GM12865 (cell line): ENCODE measurements at regions not wholly inside any gene's neighbourhood (a gene's known extent, or its start where the extent isn't known, plus 50 kb on each side); places are given as distances from the start of the nearest gene placed in this dataset.

ENCODE experiments used
- DNase-seq: peaks from one replicate; pipeline ENCODE4 v3.0.0; 2010; ENCODE audit warnings: low read depth
- H3K4me3 ChIP-seq: 2 replicates; pipeline ENCODE4 v1.5.1; 2011; ENCODE audit warnings: mild to moderate bottlenecking, low read depth, low read length, control low read depth
- TF ChIP-seq, protein P1 (sequence below): IDR thresholded peaks from 2 replicates; pipeline ENCODE4 v1.5.1; 2011; ENCODE audit warnings: low read length, control low read depth, low read depth, inconsistent platforms; ENCODE audit not compliant: insufficient read depth; ENCODE audit errors: missing control alignments

GRCh38 chr5:31007672-31008071 is 185.8 kb upstream of the CDH6 start:
- TF ChIP-seq, protein P1, sequence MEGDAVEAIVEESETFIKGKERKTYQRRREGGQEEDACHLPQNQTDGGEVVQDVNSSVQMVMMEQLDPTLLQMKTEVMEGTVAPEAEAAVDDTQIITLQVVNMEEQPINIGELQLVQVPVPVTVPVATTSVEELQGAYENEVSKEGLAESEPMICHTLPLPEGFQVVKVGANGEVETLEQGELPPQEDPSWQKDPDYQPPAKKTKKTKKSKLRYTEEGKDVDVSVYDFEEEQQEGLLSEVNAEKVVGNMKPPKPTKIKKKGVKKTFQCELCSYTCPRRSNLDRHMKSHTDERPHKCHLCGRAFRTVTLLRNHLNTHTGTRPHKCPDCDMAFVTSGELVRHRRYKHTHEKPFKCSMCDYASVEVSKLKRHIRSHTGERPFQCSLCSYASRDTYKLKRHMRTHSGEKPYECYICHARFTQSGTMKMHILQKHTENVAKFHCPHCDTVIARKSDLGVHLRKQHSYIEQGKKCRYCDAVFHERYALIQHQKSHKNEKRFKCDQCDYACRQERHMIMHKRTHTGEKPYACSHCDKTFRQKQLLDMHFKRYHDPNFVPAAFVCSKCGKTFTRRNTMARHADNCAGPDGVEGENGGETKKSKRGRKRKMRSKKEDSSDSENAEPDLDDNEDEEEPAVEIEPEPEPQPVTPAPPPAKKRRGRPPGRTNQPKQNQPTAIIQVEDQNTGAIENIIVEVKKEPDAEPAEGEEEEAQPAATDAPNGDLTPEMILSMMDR, result no peak
- H3K4me3 ChIP-seq, result no peak overlapping the region
- no peak for DNase-seq

DNA sequence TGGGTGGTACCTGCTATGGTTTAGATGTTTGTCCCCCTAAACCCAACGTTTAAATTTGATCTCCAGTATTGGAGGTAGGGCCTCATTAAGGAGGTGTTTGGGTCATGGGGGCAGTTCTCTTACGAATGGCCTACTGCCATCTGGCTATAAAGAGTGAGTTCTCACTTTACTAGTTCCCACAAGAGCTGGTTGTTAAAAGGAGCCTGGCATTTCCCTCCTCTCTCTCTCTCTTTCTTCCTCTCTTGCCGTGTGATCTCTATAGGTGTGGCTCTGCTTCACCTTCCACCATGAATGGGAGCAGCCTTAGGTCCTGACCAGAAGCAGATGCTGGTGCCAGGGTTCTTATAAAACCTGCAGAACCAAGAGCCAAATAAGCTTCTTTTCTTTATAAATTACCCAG is 193.2 kb upstream of the CDH6 start:
- DNase-seq, result no peak
- H3K4me3 ChIP-seq, result no peak overlapping the region
- TF ChIP-seq, protein P1, result no peak

DNA sequence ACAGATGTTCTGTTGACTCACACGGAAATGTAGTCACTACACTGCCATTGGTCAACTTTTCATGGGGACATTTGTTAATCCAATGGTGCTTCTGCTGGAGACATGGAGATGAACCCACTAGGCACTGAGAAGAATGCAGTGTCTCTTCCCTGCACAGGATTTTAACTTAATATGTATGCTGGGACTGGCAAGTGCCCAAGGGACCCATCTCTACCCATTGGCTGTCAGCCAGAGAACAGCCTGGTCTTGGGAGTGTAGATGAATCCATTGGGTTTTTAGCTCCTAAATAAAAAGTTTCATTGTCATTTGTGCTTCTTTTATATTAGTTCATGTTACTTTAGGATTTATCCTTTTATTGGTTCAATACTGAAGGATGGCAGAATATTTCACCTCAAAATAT is 195.8 kb upstream of the CDH6 start:
- DNase-seq, result no peak
- no peak overlapping the region for H3K4me3 ChIP-seq

GRCh38 chr5:30994902-30995301 is 198.6 kb upstream of the CDH6 start:
- TF ChIP-seq, protein P1, result no peak
- no peak for DNase-seq
- no peak overlapping the region for H3K4me3 ChIP-seq

More for the DNA sequence above, 195.8 kb upstream of the CDH6 start:
- TF ChIP-seq, protein P1, result no peak

DNA sequence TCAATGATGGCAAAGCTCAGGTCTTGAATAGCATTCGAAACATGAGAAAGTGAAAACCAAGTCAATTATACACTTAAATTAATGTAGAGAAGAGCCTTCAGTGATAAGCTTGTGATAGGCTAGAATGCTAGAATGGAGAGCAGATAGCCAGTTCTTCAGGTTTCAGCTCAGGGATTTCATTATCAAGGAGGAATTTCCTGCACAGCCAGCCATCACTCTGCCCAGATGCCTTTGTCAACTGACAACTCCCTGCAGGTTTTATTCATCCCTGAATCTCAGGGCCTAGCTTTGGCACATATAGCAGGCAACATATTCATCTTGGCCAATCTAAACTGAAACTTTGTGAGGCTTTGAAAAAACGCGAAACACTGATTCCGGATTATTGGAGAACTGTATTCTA is 199.3 kb upstream of the CDH6 start:
- no peak overlapping the region for H3K4me3 ChIP-seq
- no peak for DNase-seq
- TF ChIP-seq, protein P1, result no peak

DNA sequence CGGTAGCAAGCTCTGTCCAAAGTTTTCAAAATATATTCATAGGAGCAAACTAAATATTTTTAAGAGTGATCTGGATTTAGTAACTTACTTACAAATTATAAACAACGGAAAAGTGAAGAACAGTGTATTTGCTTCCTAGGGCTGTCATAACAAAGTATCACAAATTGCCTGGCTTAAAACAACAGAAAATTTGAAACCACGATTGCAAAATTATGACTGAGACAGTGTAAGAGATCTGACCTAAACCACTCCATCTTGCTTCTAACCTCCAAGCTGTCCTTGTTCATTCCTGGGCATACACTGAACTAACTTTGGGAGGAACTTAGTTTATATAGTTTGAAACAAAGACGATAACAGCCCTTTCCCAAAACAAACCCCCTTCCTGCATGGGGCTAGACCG is 202.0 kb upstream of the CDH6 start:
- H3K4me3 ChIP-seq, result no peak overlapping the region
- TF ChIP-seq, protein P1, result no peak
- DNase-seq, result no peak

DNA sequence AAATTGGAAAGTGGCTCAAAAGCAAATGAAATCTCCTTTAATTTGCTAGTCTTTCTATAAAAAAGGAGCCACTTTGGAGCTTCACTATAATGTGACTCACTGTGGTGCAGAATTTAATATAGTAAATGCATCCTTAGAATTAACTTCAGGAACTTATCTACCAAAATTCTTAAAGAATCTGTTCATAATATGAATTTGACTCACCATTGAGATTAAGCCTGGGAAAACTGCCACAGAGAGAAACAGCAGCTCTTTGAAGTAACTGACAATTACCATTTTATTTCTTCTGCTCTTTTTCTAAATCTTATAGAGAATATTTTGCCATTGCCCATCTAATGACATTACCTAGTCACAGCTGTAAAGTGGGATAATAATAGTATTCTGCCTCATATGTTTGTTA is 211.9 kb upstream of the CDH6 start:
- no peak for DNase-seq
- H3K4me3 ChIP-seq, result no peak overlapping the region
- TF ChIP-seq, protein P1, result no peak
